Left cardiac atrium (tissue), 4 donors: ENCODE measurements at regions not wholly inside any gene's neighbourhood (a gene's known extent, or its start where the extent isn't known, plus 50 kb on each side); places are given as distances from the start of the nearest gene placed in this dataset.
A peak's percentile ranks its signal among the peaks of the same experiment; 100 is the strongest.
"Not testable (repeated sequence)": the region's sequence is repeated elsewhere in the genome, so short reads cannot be mapped to it uniquely, and the experiment has no call there.

ENCODE experiments used
- ATAC-seq, 2 donors: fragments of 200-7000 bp; cut with Tn5 transposase; one replicate each; pipeline ENCODE4 v1.9.1; 2020; ENCODE audit warnings: mild to moderate bottlenecking in 2 of 2, moderate library complexity in 2 of 2
- DNase-seq: peaks from one replicate; pipeline ENCODE4 v3.0.0-alpha.2; 2020
- intact Hi-C, 2 donors: fragments of 100-400 bp; cut with DNase I; formaldehyde crosslinking; loops; one replicate each; pipeline versions ENCODE4 v1.14.1 to v1.15.1; 2022 to 2023
- donor health status: DM: no; HTN: yes; CAD: no.
- donor health status: DM: no; HTN: yes; CAD: no; lungs with severe emphysema.
- donor health status: DM: yes; HTN: yes; CAD: no.
- donor health status: Dilated cardiomyopathy.

GRCh38 chr10:6843894-6844650, 264.0 kb upstream of the PRKCQ start:
- DNase-seq (no peak), ATAC-seq (peak in 1 of 2 donors; percentile 49)
- intact Hi-C loops, result no loop called here

- no peak for ATAC-seq
- intact Hi-C loops, result no loop called here
- DNase-seq, result no peak
These were observed 263.4 kb upstream of the PRKCQ start for GRCh38 chr10:6843481-6843881.

DNA sequence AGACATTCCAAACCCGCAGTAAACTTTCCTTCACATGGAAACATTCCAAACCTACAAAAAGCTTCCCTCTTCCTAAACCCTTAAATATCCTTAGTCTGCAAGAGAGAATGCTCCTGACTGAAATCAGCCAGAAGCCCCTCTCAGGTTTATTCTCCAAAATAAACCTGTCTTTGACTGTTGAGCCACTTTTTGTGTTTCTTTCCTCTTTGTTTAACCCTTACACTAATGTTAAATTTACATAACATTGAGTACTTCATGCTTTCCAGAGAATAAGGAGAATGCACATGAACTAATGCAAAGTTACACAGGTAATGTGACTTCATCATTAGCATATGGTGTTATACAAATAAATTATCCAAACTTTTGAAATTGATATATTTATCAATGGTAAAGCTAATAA, 262.6 kb upstream of the PRKCQ start:
- DNase-seq (no peak), ATAC-seq (no peak)
- intact Hi-C loops, result no loop called here

DNA sequence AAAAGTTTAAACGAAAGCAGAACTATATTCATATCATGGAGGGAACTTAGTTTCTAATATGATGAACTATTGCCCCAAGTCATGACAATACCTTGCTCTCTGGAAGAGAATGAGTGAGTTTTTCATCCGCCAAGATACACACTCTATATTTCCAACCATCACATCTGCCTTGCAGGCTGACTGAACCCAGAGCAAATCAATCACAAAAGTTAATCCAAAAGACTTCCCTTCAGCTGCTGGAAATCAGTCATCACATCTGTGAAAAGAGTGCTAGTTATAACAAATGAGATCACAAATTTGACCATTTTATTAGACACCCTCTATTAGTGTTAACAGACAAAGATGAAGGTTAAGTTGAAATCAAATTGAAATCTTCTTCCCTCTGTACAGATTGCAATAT, 261.7 kb upstream of the PRKCQ start:
- intact Hi-C loops, result no loop called here
- DNase-seq (no peak), ATAC-seq (no peak)

DNA sequence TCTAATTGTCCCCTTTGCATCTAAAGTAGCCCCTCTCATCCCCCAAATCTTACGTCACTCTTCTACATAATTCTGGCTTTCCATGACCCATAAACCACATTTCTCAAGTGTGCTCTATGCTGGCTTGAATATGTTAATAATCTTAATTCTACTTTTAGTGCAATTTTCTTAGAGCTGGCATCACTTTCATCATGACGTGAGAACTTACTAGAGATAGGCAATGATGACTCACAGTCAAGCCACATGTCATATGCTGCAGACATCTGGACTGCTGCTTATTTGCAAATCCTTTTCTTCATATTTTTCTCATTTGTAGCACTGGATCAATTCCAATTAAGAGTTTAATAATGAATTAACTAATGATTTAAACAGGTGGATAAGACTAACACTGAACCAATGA, 260.7 kb upstream of the PRKCQ start:
- intact Hi-C loops, result no loop called here
- no peak for DNase-seq
- peak in 1 of 2 donors; percentile 36 for ATAC-seq

DNA sequence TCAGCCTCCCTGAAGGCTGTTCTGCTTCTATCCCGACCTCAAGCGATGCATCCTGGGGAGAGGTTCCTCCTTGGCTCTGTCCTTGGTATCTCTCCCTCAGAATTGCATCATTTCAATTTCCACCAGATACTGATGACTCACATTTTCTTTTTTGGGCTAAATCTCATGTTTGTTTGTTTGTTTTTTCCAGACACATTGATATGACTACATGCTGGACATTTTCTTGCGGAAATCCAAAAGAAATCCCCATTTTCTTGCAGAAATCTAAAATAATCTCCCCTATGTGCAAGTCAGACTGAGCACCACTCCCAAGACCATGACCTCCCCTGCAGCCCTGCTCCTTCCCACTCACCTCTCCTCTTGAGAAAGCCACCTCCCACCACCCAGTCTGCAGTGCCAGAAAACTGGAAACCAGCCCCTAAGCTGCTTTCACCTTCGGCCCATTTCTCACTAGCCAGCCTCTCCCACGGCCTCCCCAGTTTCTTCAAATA, 260.2 kb upstream of the PRKCQ start:
- DNase-seq (no peak), ATAC-seq (peak in 1 of 2 donors; percentile 47)
- intact Hi-C loops, result no loop called here

- intact Hi-C loops, result no loop called here
- ATAC-seq (no peak), DNase-seq (no peak)
These were observed 258.0 kb upstream of the PRKCQ start for GRCh38 chr10:6838118-6838517.

- intact Hi-C loops, result no loop called here
- no peak for DNase-seq
- no peak for ATAC-seq
These were observed 253.5 kb upstream of the PRKCQ start for GRCh38 chr10:6833458-6834011.

DNA sequence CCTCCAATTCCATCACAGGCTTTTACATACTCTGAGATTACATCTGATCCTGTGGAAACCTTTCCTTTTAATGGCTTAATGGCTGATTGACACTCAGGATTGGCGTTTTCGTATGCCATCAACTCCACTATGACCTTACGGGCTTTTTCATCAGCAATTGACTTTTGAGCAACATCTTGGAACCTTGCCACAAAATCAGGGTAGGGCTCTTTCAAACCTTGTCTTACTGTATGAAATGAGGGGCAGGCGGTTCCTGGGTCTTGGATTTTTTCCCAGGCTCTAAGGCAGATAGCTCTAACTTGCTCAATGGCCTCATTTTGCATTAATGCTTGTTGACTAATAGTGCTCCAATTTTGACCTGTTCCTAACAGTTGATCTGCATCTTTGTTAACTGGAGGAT, 250.9 kb upstream of the PRKCQ start:
- DNase-seq, ATAC-seq, intact Hi-C loops: not testable (repeated sequence)

- intact Hi-C loops, ATAC-seq, DNase-seq: not testable (repeated sequence)
These were observed 244.7 kb upstream of the PRKCQ start for GRCh38 chr10:6824793-6825192.

- no peak for DNase-seq
- no peak for ATAC-seq
- intact Hi-C loops, result no loop called here
These were observed 243.7 kb upstream of the PRKCQ start for GRCh38 chr10:6823770-6824169.

GRCh38 chr10:6819301-6819700, 239.2 kb upstream of the PRKCQ start:
- intact Hi-C loops, result no loop called here
- ATAC-seq, result peak in 1 of 2 donors; percentile 15
- DNase-seq, result no peak

DNA sequence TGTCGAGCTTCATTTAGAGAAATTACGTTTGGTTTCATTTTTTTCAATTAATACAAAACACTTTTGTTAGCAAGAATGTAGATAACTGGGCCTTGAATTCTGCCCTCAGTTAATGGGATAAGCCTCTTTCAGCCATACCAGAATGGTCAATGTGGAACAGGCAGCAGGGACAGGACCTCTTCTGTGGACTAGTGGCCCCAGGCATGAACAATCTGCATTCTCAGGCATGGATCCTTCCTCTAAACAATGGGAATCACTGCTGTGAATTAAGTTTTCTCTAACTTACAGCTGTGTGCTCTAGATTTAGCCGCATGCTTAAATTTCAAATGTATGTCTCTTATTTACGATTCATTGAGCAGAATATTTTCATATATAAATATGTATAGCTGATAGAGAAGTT, 237.7 kb upstream of the PRKCQ start:
- no peak for ATAC-seq
- intact Hi-C loops, result no loop called here
- DNase-seq, result no peak

DNA sequence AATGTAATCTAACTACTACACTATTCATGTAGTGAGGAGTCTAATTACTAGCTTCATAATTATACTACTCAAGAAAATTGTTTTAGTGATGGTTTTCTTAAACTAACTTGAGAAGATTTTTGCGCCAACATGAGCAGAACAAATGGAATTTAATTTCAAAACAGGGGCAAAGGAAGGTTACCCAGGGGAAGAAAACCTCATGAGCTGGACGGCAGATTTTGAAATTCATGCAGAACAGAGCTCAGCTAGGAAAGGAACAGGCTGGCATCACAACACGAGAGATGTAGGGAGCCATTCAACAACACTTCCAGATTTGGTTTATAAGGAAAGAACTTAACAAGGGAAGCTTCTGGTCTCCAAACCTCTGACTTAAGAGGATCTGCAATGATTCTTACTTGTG, 235.3 kb upstream of the PRKCQ start:
- intact Hi-C loops, result no loop called here
- ATAC-seq (no peak), DNase-seq (no peak)

DNA sequence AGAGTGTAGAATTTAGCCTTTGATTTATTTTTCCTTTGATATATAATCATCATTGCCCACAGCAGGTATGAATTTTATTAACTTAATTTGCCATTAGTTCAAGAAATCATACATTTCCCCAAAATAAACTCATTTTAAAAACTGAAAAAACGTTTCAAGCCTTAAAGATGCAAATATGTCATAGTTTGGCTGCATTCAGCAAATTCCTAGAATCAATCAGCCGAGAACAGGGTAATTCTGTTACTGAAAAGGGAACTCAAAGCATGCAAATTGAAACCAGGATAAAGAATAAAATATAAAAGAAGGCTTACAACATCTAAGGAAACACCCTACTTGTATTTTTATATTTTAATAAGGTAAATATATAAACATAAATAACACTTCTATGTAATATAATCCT, 233.8 kb upstream of the PRKCQ start:
- ATAC-seq (no peak), DNase-seq (no peak)
- intact Hi-C loops, result no loop called here

DNA sequence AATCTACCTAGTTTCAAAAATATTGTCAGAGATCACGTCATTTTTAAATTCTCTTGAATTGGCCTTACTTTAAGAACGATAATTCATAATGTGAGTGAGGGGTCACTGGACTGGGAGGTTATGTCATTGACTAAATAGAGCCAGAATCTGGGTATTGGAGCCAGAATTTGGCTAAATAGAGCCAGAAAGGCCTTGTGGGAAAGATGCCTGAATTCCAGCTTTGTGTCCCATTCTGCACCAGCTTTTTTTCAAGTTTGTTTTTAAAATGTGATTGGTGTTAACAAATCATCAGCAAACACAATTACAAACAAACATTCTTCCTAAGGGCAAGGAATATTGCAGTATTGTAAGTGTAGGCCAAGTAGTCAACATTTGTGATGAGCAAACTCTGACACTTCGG, 233.2 kb upstream of the PRKCQ start:
- ATAC-seq (no peak), DNase-seq (no peak)
- intact Hi-C loops, result no loop called here

- no peak for DNase-seq
- ATAC-seq, result no peak
- intact Hi-C loops, result no loop called here
These were observed 231.1 kb upstream of the PRKCQ start for GRCh38 chr10:6811153-6811552.

- DNase-seq, result no peak
- no peak for ATAC-seq
- intact Hi-C loops, result no loop called here
These were observed 223.3 kb upstream of the PRKCQ start for GRCh38 chr10:6803427-6803783.

- ATAC-seq (no peak), DNase-seq (no peak)
- intact Hi-C loops, result no loop called here
These were observed 222.8 kb upstream of the PRKCQ start for GRCh38 chr10:6802759-6803426.

DNA sequence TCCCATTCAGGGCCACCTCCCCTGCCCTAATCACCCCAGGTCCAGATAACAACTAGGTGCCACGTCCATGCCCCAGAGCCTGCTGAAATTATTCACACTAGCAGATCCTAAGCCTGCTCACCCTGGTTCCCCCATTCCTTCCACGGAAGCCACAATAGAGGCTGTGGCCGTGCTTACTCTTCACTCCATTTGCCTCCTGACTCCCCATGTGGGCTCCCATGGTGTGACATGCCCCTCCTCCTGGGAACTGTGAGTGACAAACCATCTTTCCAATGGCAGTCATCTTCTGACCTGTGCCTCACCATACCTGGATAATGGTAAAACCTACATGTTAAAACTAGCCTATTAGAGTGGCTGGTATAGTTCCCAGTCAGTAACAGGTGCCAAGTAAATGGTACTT, 216.2 kb upstream of the PRKCQ start:
- intact Hi-C loops, result no loop called here
- DNase-seq, result no peak
- ATAC-seq, result no peak

DNA sequence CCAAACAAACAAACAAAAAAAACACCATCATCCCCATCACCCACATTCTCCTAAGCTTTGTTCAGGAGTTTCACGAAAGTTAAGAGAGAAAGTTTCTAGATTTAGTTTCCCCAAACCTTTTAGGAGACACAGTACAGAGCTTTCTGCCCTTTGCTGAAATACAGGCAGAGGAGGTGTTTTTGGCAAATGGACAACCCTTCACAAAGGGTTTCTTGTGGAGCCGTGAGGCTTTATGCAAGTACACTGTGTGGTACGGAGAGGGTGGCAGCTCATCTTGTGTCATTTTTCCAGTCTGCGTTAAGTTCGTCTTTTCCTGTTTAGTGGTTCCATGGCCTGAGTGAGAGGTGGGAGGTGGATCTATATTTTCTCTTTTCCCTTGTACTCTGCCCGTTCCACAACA, 215.5 kb upstream of the PRKCQ start:
- DNase-seq, result no peak
- no peak for ATAC-seq
- intact Hi-C loops, result no loop called here
